HEK293 (cell line): ENCODE measurements at regions not wholly inside any gene's neighbourhood (a gene's known extent, or its start where the extent isn't known, plus 50 kb on each side); places are given as distances from the start of the nearest gene placed in this dataset.
"Not testable (repeated sequence)": the region's sequence is repeated elsewhere in the genome, so short reads cannot be mapped to it uniquely, and the experiment has no call there.

Source experiments
- CTCF ChIA-PET: fragments of 350-600 bp; formaldehyde crosslinking; extraction: SDS; loops from one replicate; lab custom pipeline; 2021; ENCODE audit warnings: antibody characterized with exemption; lab: Yijun Ruan, JAX
- POLR2A ChIA-PET: fragments of 300-600 bp; formaldehyde crosslinking; extraction: SDS; loops from one replicate; lab custom pipeline; 2020; ENCODE audit warnings: antibody characterized with exemption, inconsistent platforms; lab: Yijun Ruan, JAX
- H3K27ac ChIP-seq: fragments of 200-500 bp; sonication (Bioruptor generic); 2 replicates; pipeline ENCODE4 v1.5.1; 2014; ENCODE audit warnings: low read depth, low read length, control low read depth, inconsistent platforms; ENCODE audit errors: extremely low read depth
- H3K36me3 ChIP-seq, 2 experiments: fragments of 200-500 bp in 1 of 2; sonication (Bioruptor generic) in 1 of 2; 1 replicate in 1 of 2; 2 replicates in 1 of 2; pipeline ENCODE4 v1.5.1; 2014 to 2017; ENCODE audit warnings: inconsistent platforms in 2 of 2, low read length in 2 of 2; ENCODE audit not compliant: control insufficient read depth in 2 of 2, insufficient read depth in 1 of 2
- H3K4me1 ChIP-seq: fragments of 200-500 bp; sonication (Bioruptor generic); 2 replicates; pipeline ENCODE4 v1.5.1; 2014; ENCODE audit warnings: mild to moderate bottlenecking, low read length, inconsistent platforms; ENCODE audit not compliant: control insufficient read depth, insufficient read depth
- H3K4me3 ChIP-seq: 2 replicates; pipeline ENCODE4 v1.5.1; 2011; ENCODE audit warnings: low read depth, mild to moderate bottlenecking, control low read depth, low read length, moderate library complexity
- H3K9me3 ChIP-seq: fragments of 200-500 bp; sonication (Bioruptor generic); 2 replicates; pipeline ENCODE4 v1.5.1; 2014; ENCODE audit warnings: low read depth, low read length, inconsistent platforms; ENCODE audit not compliant: control insufficient read depth, insufficient read depth
- BCL11A ChIP-seq: fragments of 450-650 bp; formaldehyde crosslinking; IDR thresholded peaks from 2 replicates; pipeline ENCODE4 v1.5.1; 2016; ENCODE audit warnings: low read depth, missing biosample characterization, missing genetic modification characterization
- KLF1 ChIP-seq: fragments of 450-650 bp; formaldehyde crosslinking; IDR thresholded peaks from 2 replicates; pipeline ENCODE4 v1.5.1; 2016; ENCODE audit warnings: missing biosample characterization, missing genetic modification characterization
- KLF10 ChIP-seq: fragments of 450-650 bp; IDR thresholded peaks from 2 replicates; pipeline ENCODE4 v1.5.1; 2018; ENCODE audit warnings: missing biosample characterization, mild to moderate bottlenecking, missing genetic modification characterization
- KLF8 ChIP-seq: fragments of 450-650 bp; formaldehyde crosslinking; IDR thresholded peaks from 2 replicates; pipeline ENCODE4 v1.5.1; 2016; ENCODE audit warnings: missing biosample characterization, missing genetic modification characterization
- TRIM28 ChIP-seq: IDR thresholded peaks from 2 replicates; pipeline ENCODE4 v1.6.1; 2011; ENCODE audit warnings: low read length, control low read depth, borderline replicate concordance
- WT1 ChIP-seq: fragments of 450-650 bp; formaldehyde crosslinking; IDR thresholded peaks from 2 replicates; pipeline ENCODE4 v1.5.1; 2016; ENCODE audit warnings: missing biosample characterization, missing genetic modification characterization
- ZBTB20 ChIP-seq: fragments of 450-650 bp; formaldehyde crosslinking; IDR thresholded peaks from 2 replicates; pipeline ENCODE4 v1.5.1; 2016; ENCODE audit warnings: missing biosample characterization, missing genetic modification characterization
- ZFP69B ChIP-seq: fragments of 450-650 bp; formaldehyde crosslinking; IDR thresholded peaks from 2 replicates; pipeline ENCODE4 v1.5.1; 2016; ENCODE audit warnings: missing biosample characterization, missing genetic modification characterization
- ZNF146 ChIP-seq: fragments of 450-650 bp; formaldehyde crosslinking; IDR thresholded peaks from 2 replicates; pipeline ENCODE4 v1.5.1; 2016; ENCODE audit warnings: missing biosample characterization, missing genetic modification characterization
- ZNF16 ChIP-seq: fragments of 450-650 bp; formaldehyde crosslinking; IDR thresholded peaks from 2 replicates; pipeline ENCODE4 v1.5.1; 2016; ENCODE audit warnings: low read depth, missing biosample characterization, missing genetic modification characterization
- ZNF169 ChIP-seq: fragments of 450-650 bp; formaldehyde crosslinking; IDR thresholded peaks from 2 replicates; pipeline ENCODE4 v1.5.1; 2016; ENCODE audit warnings: missing biosample characterization, missing genetic modification characterization
- ZNF221 ChIP-seq: fragments of 450-650 bp; formaldehyde crosslinking; IDR thresholded peaks from 2 replicates; pipeline ENCODE4 v1.5.1; 2017; ENCODE audit warnings: missing biosample characterization, missing genetic modification characterization, borderline replicate concordance
- ZNF24 ChIP-seq: fragments of 450-650 bp; formaldehyde crosslinking; IDR thresholded peaks from 2 replicates; pipeline ENCODE4 v1.5.1; 2016; ENCODE audit warnings: missing biosample characterization, missing genetic modification characterization
- ZNF248 ChIP-seq: fragments of 450-650 bp; formaldehyde crosslinking; IDR thresholded peaks from 2 replicates; pipeline ENCODE4 v1.5.1; 2017; ENCODE audit warnings: missing biosample characterization, missing genetic modification characterization
- ZNF311 ChIP-seq: fragments of 450-650 bp; formaldehyde crosslinking; IDR thresholded peaks from 2 replicates; pipeline ENCODE4 v1.5.1; 2017; ENCODE audit warnings: missing biosample characterization, missing genetic modification characterization, borderline replicate concordance
- ZNF366 ChIP-seq: fragments of 450-650 bp; formaldehyde crosslinking; conservative IDR thresholded peaks from 2 replicates; pipeline ENCODE4 v1.5.1; 2016; ENCODE audit warnings: missing biosample characterization, missing genetic modification characterization
- ZNF37A ChIP-seq: fragments of 450-650 bp; IDR thresholded peaks from 2 replicates; pipeline ENCODE4 v1.5.1; 2018; ENCODE audit warnings: missing biosample characterization, missing genetic modification characterization
- ZNF423 ChIP-seq: fragments of 450-650 bp; formaldehyde crosslinking; IDR thresholded peaks from 2 replicates; pipeline ENCODE4 v1.5.1; 2016; ENCODE audit warnings: missing biosample characterization, missing genetic modification characterization
- ZNF488 ChIP-seq: fragments of 450-650 bp; formaldehyde crosslinking; IDR thresholded peaks from 2 replicates; pipeline ENCODE4 v1.5.1; 2016; ENCODE audit warnings: missing biosample characterization, missing genetic modification characterization
- ZNF513 ChIP-seq: fragments of 450-650 bp; IDR thresholded peaks from 2 replicates; pipeline ENCODE4 v1.5.1; 2018; ENCODE audit warnings: missing biosample characterization, missing genetic modification characterization
- ZNF521 ChIP-seq: fragments of 450-650 bp; formaldehyde crosslinking; IDR thresholded peaks from 2 replicates; pipeline ENCODE4 v1.5.1; 2017; ENCODE audit warnings: missing biosample characterization, mild to moderate bottlenecking, missing genetic modification characterization
- ZNF624 ChIP-seq: fragments of 450-650 bp; formaldehyde crosslinking; IDR thresholded peaks from 2 replicates; pipeline ENCODE4 v1.5.1; 2017; ENCODE audit warnings: missing biosample characterization, missing genetic modification characterization
- ZNF629 ChIP-seq: fragments of 450-650 bp; formaldehyde crosslinking; IDR thresholded peaks from 2 replicates; pipeline ENCODE4 v1.5.1; 2017; ENCODE audit warnings: missing biosample characterization, missing genetic modification characterization
- ZNF658 ChIP-seq: fragments of 450-650 bp; formaldehyde crosslinking; IDR thresholded peaks from 2 replicates; pipeline ENCODE4; 2016; ENCODE audit warnings: missing biosample characterization, missing genetic modification characterization
- ZNF747 ChIP-seq: fragments of 450-650 bp; formaldehyde crosslinking; IDR thresholded peaks from 2 replicates; pipeline ENCODE4 v1.5.1; 2016; ENCODE audit warnings: missing biosample characterization, missing genetic modification characterization
- ZNF830 ChIP-seq: fragments of 450-650 bp; IDR thresholded peaks from 2 replicates; pipeline ENCODE4 v1.5.0; 2018; ENCODE audit warnings: missing biosample characterization, missing genetic modification characterization, low read depth, mild to moderate bottlenecking, moderate library complexity

- Histone ChIP-seq H3K4me3 (no peak overlapping the region), H3K36me3 (no peaks in the 10 kb centered on the region), H3K27ac (no peak overlapping the region), H3K4me1 (peaks cover 6% of the 10 kb centered on the region; the same call in 1 of the 2 replicates), H3K9me3 (no peaks in the 10 kb centered on the region)
- POLR2A ChIA-PET: no interaction called here
- CTCF ChIA-PET: interaction anchor here (1.1 kb wide), 1 partner anchor 73 kb away, joined by 4 read pairs; no protein-coding TSS in a partner anchor
- no peak for TF ChIP-seq ZNF221 (tag by site-specific recombination)
- TF ChIP-seq ZFP69B (tag by site-specific recombination): no peak
- no peak for TF ChIP-seq ZNF513
- no peak for TF ChIP-seq TRIM28
- no peak for TF ChIP-seq ZNF488 (tag by site-specific recombination)
- no peak for TF ChIP-seq ZNF747
- TF ChIP-seq ZNF248 (tag by site-specific recombination): no peak
- no peak for TF ChIP-seq ZNF24 (tag by site-specific recombination)
- no peak for TF ChIP-seq ZNF423
- TF ChIP-seq ZBTB20: no peak
- TF ChIP-seq ZNF830 (tag by site-specific recombination): no peak
- TF ChIP-seq ZNF624 (tag by site-specific recombination): no peak
- TF ChIP-seq ZNF37A (tag by site-specific recombination): no peak
- TF ChIP-seq ZNF658 (tag by site-specific recombination): no peak
- no peak for TF ChIP-seq KLF10
Observed at GRCh38 chr7:13021566-13022300, 334.3 kb downstream of the ARL4A start.

GRCh38 chr7:13024121-13024674, 336.8 kb downstream of the ARL4A start:
- ChIA-PET CTCF (interaction anchor here (0.7 kb wide), 1 partner anchor 400 kb away, joined by 3 read pairs; no protein-coding TSS in a partner anchor), POLR2A (no interaction called here)
- TF ChIP-seq ZNF521 (no peak), ZNF366 (no peak), ZNF629 (tag by site-specific recombination) (no peak), KLF8 (tag by site-specific recombination) (no peak), ZNF16 (tag by site-specific recombination) (no peak), ZNF169 (tag by site-specific recombination) (no peak), ZNF311 (tag by site-specific recombination) (no peak), ZNF146 (tag by site-specific recombination) (no peak), WT1 (tag by site-specific recombination) (no peak), KLF1 (tag by site-specific recombination) (no peak), BCL11A (no peak)
- Histone ChIP-seq H3K4me1 (no peaks in the 10 kb centered on the region), H3K9me3 (no peaks in the 10 kb centered on the region), H3K36me3 (no peaks in the 10 kb centered on the region), H3K4me3 (no peak overlapping the region), H3K27ac (no peak overlapping the region)

GRCh38 chr7:13025043-13025442, 337.6 kb downstream of the ARL4A start:
- CTCF ChIA-PET, H3K36me3 ChIP-seq, H3K27ac ChIP-seq, H3K4me1 ChIP-seq, POLR2A ChIA-PET, H3K9me3 ChIP-seq, H3K4me3 ChIP-seq: not testable (repeated sequence)
